D721Med (cell line): ENCODE measurements at regions not wholly inside any gene's neighbourhood (a gene's known extent, or its start where the extent isn't known, plus 50 kb on each side); places are given as distances from the start of the nearest gene placed in this dataset.

ENCODE experiments used
- DNase-seq: peaks from one replicate; pipeline ENCODE4 v3.0.0; 2011; ENCODE audit warnings: low spot score; ENCODE audit not compliant: insufficient read length
- FAIRE-seq: peaks from 2 replicates; lab custom pipeline; 2011; peaks lifted over from hg19 to GRCh38; lab: Jason Lieb, UNC
- CTCF ChIP-seq: IDR thresholded peaks from 2 replicates; pipeline ENCODE4 v1.5.1; 2012; ENCODE audit warnings: mild to moderate bottlenecking, control low read depth; ENCODE audit not compliant: insufficient read depth; ENCODE audit errors: missing control alignments

- FAIRE-seq (no peak), DNase-seq (no peak)
- TF ChIP-seq CTCF = no peak
Measured at GRCh38 chr18:56171848-56172247, 466.5 kb downstream of the TXNL1 start.

- FAIRE-seq = peak; percentile 93
Measured at GRCh38 chr18:56168049-56168781, 470.2 kb downstream of the TXNL1 start.

GRCh38 chr18:56167366-56167765 is 471.0 kb downstream of the TXNL1 start:
- no peak for TF ChIP-seq CTCF
- no peak for FAIRE-seq
- no peak for DNase-seq

More at GRCh38 chr18:56168049-56168781, 470.2 kb downstream of the TXNL1 start:
- TF ChIP-seq CTCF = no peak
- no peak for DNase-seq

- DNase-seq = no peak
- no peak for TF ChIP-seq CTCF
- peak; percentile 69 for FAIRE-seq
Measured at GRCh38 chr18:56166914-56167313, 471.5 kb downstream of the TXNL1 start.

- TF ChIP-seq CTCF = no peak
- FAIRE-seq (peak; percentile 93), DNase-seq (no peak)
Measured at GRCh38 chr18:56165601-56166355, 472.6 kb downstream of the TXNL1 start.

- no peak for FAIRE-seq
- no peak for DNase-seq
- TF ChIP-seq CTCF = no peak
Measured at GRCh38 chr18:56162311-56163265, 475.8 kb downstream of the TXNL1 start.
